ENCODE measurements at regions not wholly inside any gene's neighbourhood (a gene's known extent, or its start where the extent isn't known, plus 50 kb on each side); places are given as distances from the start of the nearest gene placed in this dataset.

DNA sequence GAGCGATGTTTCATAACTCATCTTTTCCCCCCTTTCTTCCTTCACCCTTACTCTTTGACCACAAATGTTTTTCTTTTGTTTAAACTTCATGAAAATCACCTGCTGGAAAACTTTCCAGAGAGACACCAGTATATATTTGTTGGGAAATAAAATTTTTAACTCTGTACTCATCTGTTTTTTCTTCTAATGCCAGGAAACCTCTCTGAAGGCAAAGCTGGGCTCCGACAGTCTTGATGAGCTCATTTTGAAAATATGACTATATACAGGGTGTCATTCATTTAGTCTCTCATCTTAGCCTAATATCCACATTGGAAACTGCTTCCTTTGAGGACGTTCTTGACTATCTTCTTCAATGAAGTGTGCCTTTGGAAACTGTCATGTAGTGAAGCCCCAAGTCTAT is 339.6 kb upstream of the ROBO2 start:
- no peaks in the 10 kb centered on the region for H3K4me1 ChIP-seq
- H3K4me3 ChIP-seq = no peak overlapping the region
- no peaks in the 10 kb centered on the region for H3K27me3 ChIP-seq
- 86 to 90% methylated on average over 3 of the region's 3 CpGs for WGBS, 2 donors
- intact Hi-C loops (cut with DNase I; ENCODE audit: low total_unique reads) = no loop called here
- no peak overlapping the region for H3K27ac ChIP-seq
- TF ChIP-seq, protein P1, sequence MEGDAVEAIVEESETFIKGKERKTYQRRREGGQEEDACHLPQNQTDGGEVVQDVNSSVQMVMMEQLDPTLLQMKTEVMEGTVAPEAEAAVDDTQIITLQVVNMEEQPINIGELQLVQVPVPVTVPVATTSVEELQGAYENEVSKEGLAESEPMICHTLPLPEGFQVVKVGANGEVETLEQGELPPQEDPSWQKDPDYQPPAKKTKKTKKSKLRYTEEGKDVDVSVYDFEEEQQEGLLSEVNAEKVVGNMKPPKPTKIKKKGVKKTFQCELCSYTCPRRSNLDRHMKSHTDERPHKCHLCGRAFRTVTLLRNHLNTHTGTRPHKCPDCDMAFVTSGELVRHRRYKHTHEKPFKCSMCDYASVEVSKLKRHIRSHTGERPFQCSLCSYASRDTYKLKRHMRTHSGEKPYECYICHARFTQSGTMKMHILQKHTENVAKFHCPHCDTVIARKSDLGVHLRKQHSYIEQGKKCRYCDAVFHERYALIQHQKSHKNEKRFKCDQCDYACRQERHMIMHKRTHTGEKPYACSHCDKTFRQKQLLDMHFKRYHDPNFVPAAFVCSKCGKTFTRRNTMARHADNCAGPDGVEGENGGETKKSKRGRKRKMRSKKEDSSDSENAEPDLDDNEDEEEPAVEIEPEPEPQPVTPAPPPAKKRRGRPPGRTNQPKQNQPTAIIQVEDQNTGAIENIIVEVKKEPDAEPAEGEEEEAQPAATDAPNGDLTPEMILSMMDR (IDR thresholded peaks at IDR 0.05) = no peak
- no peak for TF ChIP-seq POLR2A (IDR thresholded peaks at IDR 0.05)
- no peaks in the 10 kb centered on the region for H3K9me3 ChIP-seq
- H3K36me3 ChIP-seq (ENCODE audit: low read depth, missing control alignments) = no peaks in the 10 kb centered on the region
- no peak for DNase-seq

DNA sequence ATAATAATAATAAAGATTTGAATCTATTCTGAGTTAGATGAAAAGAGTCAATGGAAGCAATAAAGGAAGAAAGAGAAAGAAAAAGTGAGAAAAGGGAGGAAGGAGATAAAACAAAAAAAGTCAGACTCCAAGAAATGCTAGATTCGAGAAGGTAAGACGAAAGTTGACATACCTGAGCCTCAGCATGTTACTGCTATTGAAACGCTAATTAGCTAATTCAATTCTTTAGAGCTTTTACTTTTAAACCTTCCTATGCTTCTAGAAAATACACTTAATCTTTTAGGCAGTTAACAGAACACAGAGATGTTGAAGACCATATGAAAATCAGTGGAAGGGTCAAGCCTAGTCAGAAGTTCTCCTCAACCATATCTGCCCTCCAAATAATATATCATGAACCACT is 337.2 kb upstream of the ROBO2 start:
- H3K9me3 ChIP-seq = no peaks in the 10 kb centered on the region
- H3K36me3 ChIP-seq (ENCODE audit: low read depth, missing control alignments) = no peaks in the 10 kb centered on the region
- no peak overlapping the region for H3K27ac ChIP-seq
- intact Hi-C loops (cut with DNase I; ENCODE audit: low total_unique reads) = no loop called here
- no peak for DNase-seq
- H3K4me3 ChIP-seq = no peak overlapping the region
- no peaks in the 10 kb centered on the region for H3K27me3 ChIP-seq
- TF ChIP-seq, protein P1 (IDR thresholded peaks at IDR 0.05) = no peak
- no peak for TF ChIP-seq POLR2A (IDR thresholded peaks at IDR 0.05)
- no peaks in the 10 kb centered on the region for H3K4me1 ChIP-seq
- 80 to 81% methylated on average over 3 of the region's 3 CpGs for WGBS, 2 donors

DNA sequence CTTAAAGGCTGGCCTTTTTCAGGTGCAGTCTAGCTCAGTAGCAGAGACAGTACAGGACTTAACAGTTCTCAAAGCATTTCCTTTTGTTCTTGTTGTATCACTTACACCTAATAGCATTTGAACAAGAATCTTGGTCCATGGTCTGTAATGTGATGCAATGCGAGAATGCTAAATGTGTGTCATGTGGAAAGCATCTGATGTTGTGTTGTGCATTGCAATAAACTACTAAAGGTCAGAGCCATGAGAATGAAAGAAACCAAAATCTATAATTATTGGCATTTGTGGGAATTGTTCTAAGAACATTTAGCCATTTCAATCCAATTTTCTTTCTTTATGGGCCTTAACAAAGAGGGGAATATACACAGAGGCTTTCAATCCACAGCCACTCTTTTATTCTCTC is 324.5 kb upstream of the ROBO2 start:
- WGBS, 2 donors = 95 to 97% methylated on average over 1 of the region's 1 CpG
- intact Hi-C loops (cut with DNase I; ENCODE audit: low total_unique reads) = no loop called here
- no peaks in the 10 kb centered on the region for H3K27me3 ChIP-seq
- TF ChIP-seq, protein P1 (IDR thresholded peaks at IDR 0.05) = no peak
- no peak for TF ChIP-seq POLR2A (IDR thresholded peaks at IDR 0.05)
- H3K9me3 ChIP-seq = no peaks in the 10 kb centered on the region
- DNase-seq = no peak
- H3K4me3 ChIP-seq = no peak overlapping the region
- H3K27ac ChIP-seq = no peak overlapping the region
- no peaks in the 10 kb centered on the region for H3K36me3 ChIP-seq (ENCODE audit: low read depth, missing control alignments)
- no peaks in the 10 kb centered on the region for H3K4me1 ChIP-seq

DNA sequence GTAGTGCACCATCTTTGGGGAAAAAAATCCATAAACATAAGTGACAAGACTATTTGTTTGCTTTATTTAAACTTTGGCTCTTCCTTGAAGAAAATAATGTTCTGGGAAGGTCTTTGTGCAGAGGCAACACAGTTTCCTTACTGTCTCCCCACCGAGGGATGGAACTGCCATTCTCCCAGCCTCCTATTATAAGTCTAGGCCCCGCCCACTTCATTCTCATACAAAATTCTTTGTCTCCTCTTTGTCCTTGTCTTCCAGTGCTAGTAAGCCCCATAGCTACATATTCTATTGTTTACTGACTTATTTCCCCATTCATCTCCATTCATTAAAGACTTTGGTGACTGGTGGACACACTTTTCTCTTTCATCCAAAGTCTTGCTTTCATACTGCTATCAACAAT is 316.5 kb upstream of the ROBO2 start:
- no peaks in the 10 kb centered on the region for H3K9me3 ChIP-seq

DNA sequence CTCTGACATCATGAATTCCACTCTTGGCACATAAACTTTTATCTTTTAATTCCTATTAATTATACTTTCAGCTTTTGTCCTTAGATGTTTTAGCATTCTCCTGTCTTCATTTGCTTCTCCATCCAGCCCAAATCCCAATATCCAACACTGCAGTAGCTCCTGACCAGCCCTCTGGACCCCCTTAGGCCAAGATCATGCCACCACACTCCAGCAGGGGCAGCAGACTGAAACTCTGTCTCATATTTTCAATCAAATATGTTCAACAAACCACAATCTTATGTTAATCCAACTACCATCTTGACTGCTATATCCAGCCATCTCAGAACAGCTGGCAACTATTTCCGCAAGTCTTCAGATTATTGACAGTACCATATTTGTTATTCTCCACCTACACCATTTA is 315.8 kb upstream of the ROBO2 start:
- intact Hi-C loops (cut with DNase I; ENCODE audit: low total_unique reads) = no loop called here
- DNase-seq = no peak
- H3K9me3 ChIP-seq = no peaks in the 10 kb centered on the region
- TF ChIP-seq, protein P1 (IDR thresholded peaks at IDR 0.05) = no peak
- no peak for TF ChIP-seq POLR2A (IDR thresholded peaks at IDR 0.05)
- H3K36me3 ChIP-seq (ENCODE audit: low read depth, missing control alignments) = no peaks in the 10 kb centered on the region
- H3K27ac ChIP-seq = no peak overlapping the region
- H3K4me3 ChIP-seq = no peak overlapping the region
- no peaks in the 10 kb centered on the region for H3K27me3 ChIP-seq
- 93 to 100% methylated on average over 1 of the region's 1 CpG for WGBS, 2 donors
- H3K4me1 ChIP-seq = no peaks in the 10 kb centered on the region

More for the DNA sequence above, 316.5 kb upstream of the ROBO2 start:
- intact Hi-C loops (cut with DNase I; ENCODE audit: low total_unique reads) = no loop called here
- TF ChIP-seq, protein P1 (IDR thresholded peaks at IDR 0.05) = no peak
- no peak for TF ChIP-seq POLR2A (IDR thresholded peaks at IDR 0.05)
- Histone ChIP-seq H3K4me1 (no peaks in the 10 kb centered on the region), H3K27me3 (no peaks in the 10 kb centered on the region), H3K36me3 (ENCODE audit: low read depth, missing control alignments) (no peaks in the 10 kb centered on the region), H3K4me3 (no peak overlapping the region), H3K27ac (no peak overlapping the region)
- 79 to 81% methylated on average over 2 of the region's 2 CpGs for WGBS, 2 donors
- DNase-seq = no peak

Measured in testis (tissue), 2 donors.